Common myeloid progenitor, CD34-positive (primary cell): ENCODE measurements at regions not wholly inside any gene's neighbourhood (a gene's known extent, or its start where the extent isn't known, plus 50 kb on each side); places are given as distances from the start of the nearest gene placed in this dataset.

ENCODE experiments used
- CTCF ChIA-PET: fragments of 350-600 bp; sonication (Branson Sonifier 250); formaldehyde crosslinking; loops from one replicate; lab custom pipeline; 2021; ENCODE audit warnings: antibody characterized with exemption; lab: Charles Lee
- POLR2A ChIA-PET: fragments of 350-600 bp; sonication (Branson Sonifier 250); formaldehyde crosslinking; loops from one replicate; lab custom pipeline; 2021; ENCODE audit warnings: antibody characterized with exemption; lab: Charles Lee
- DNase-seq, 3 donors: peaks; one replicate each; pipeline versions ENCODE4 v3.0.0 to v3.0.0-alpha.2; 2013
- H3K27ac ChIP-seq, 2 experiments: 1 replicate in 1 of 2; 2 replicates in 1 of 2; pipeline ENCODE4 v1.7.0; 2013; ENCODE audit warnings: inconsistent platforms in 2 of 2, low read length in 2 of 2, mild to moderate bottlenecking in 2 of 2, low read depth in 1 of 2, moderate library complexity in 1 of 2; ENCODE audit not compliant: severe bottlenecking in 2 of 2, insufficient read depth in 1 of 2, poor library complexity in 1 of 2
- H3K27me3 ChIP-seq, 5 experiments: replicated peaks in 2 of 5; 1 replicate in 3 of 5; 2 replicates in 2 of 5; pipeline versions ENCODE4 v1.6.1 to v1.7.0; 2013; ENCODE audit warnings: low read length in 4 of 5, mild to moderate bottlenecking in 2 of 5, moderate library complexity in 2 of 5, inconsistent platforms in 1 of 5; ENCODE audit not compliant: insufficient read depth in 5 of 5, control insufficient read depth in 4 of 5
- H3K36me3 ChIP-seq, 4 experiments: 1 replicate in 2 of 4; 2 replicates in 2 of 4; pipeline versions ENCODE4 v1.6.1 to v1.7.0; 2013; ENCODE audit warnings: low read length in 3 of 4, control low read depth in 1 of 4, mild to moderate bottlenecking in 1 of 4; ENCODE audit not compliant: control insufficient read depth in 4 of 4, insufficient read depth in 4 of 4
- H3K4me1 ChIP-seq, 4 experiments: 1 replicate in 3 of 4; 2 replicates in 1 of 4; pipeline versions ENCODE4 v1.6.1 to v1.7.1; 2013; ENCODE audit warnings: low read length in 3 of 4, mild to moderate bottlenecking in 3 of 4, control low read depth in 1 of 4, inconsistent platforms in 1 of 4, moderate library complexity in 1 of 4; ENCODE audit not compliant: control insufficient read depth in 4 of 4, insufficient read depth in 4 of 4; ENCODE audit errors: control extremely low read depth in 1 of 4
- H3K4me3 ChIP-seq, 7 experiments: 1 replicate in 4 of 7; 2 replicates in 3 of 7; pipeline versions ENCODE4 v1.5.1 to v1.7.0; 2013; ENCODE audit warnings: mild to moderate bottlenecking in 7 of 7, low read length in 6 of 7, moderate library complexity in 6 of 7, inconsistent platforms in 2 of 7, low read depth in 2 of 7, control low read depth in 1 of 7; ENCODE audit not compliant: insufficient read depth in 4 of 7, control insufficient read depth in 1 of 7; ENCODE audit errors: extremely low read depth in 1 of 7
- H3K9me3 ChIP-seq, 5 experiments: 1 replicate in 4 of 5; 2 replicates in 1 of 5; pipeline versions ENCODE4 v1.6.1 to v1.7.1; 2013; ENCODE audit warnings: low read length in 4 of 5, mild to moderate bottlenecking in 2 of 5, inconsistent platforms in 1 of 5, low read depth in 1 of 5, moderate library complexity in 1 of 5; ENCODE audit not compliant: control insufficient read depth in 4 of 5, insufficient read depth in 2 of 5; ENCODE audit errors: control extremely low read depth in 1 of 5
- WGBS: methylation state at CpG from one replicate; pipeline ENCODE4 v1.1.5; 2013; ENCODE audit not compliant: insufficient coverage; 5-methylcytosine and 5-hydroxymethylcytosine counted together

GRCh38 chr4:114191496-114191895 lies 212.0 kb upstream of the ARSJ start:
- H3K36me3 ChIP-seq = no peaks in the 10 kb centered on the region
- ChIA-PET CTCF (no interaction called here), POLR2A (no interaction called here)
- WGBS = no CpG with 5 or more reads among the region's 1 CpG
- no peak overlapping the region for H3K4me3 ChIP-seq
- H3K27ac ChIP-seq = no peak overlapping the region
- H3K27me3 ChIP-seq = no peaks in the 10 kb centered on the region
- no peak for DNase-seq
- no peaks in the 10 kb centered on the region for H3K4me1 ChIP-seq
- H3K9me3 ChIP-seq = peaks cover 0 to 4% (median 0%) of the 10 kb centered on the region in 5 experiments

DNA sequence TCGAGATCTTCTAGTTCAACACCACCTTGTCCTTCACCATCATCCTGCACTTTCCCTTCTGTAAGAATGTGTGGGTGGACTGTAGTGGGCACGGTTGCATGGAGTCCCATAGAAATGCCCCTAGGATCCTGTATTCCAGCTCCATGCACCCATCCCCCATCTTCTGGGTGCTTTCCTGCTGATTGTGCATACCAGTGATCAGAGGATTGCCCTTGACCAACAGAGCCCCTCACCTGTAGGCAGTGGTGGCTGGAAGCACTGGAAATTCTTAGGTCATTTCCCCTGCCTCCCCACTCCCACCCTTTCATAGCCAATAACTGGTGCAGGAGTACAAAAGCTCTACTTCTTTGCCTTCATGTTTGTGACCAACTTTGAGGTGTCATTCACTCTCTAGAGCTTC lies 213.4 kb upstream of the ARSJ start:
- CTCF ChIA-PET = no interaction called here
- no peak overlapping the region for H3K4me3 ChIP-seq
- WGBS = no CpG with 5 or more reads among the region's 2 CpGs

DNA sequence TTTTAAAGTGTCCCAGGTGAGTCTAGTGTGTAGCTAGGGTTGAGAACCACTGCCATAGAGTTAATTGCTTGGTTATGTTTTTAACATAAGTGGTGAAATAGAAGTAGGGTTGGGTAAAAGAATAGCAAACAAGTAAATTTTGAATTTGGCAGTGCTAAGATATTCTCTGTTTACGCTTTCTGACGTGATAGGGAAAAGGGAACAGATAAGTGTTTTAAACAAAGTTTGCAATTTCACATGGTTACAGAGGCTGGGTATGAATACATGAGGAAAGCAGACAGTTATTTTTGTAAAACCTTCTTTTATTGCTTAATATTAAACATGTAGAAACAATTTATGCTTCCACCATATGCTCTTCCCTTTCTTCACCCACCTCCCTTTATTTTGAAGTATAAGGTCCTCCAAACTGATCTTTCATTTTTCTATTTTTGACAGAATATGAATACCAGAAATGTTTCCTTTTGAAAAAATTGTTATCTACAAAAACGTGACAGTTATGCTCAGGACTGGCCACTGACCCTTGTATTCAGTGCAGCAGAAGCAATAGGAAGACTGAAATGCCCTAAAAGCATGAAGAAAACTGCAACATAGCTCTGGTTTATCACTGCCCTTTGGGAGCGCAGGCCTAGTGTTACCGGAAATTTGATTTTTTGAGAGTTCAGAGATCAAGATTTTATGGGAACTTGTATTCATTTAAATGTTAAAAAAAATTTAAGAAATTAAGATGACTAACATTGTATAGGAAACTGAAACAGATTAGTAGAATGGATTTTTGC lies 214.4 kb upstream of the ARSJ start:
- ChIA-PET CTCF (no interaction called here), POLR2A (no interaction called here)
- 97% methylated on average over 3 of the region's 5 CpGs for WGBS
- H3K27me3 ChIP-seq = no peaks in the 10 kb centered on the region
- H3K27ac ChIP-seq = no peak overlapping the region
- H3K4me1 ChIP-seq = no peaks in the 10 kb centered on the region
- no peaks in the 10 kb centered on the region for H3K36me3 ChIP-seq
- no peak for DNase-seq
- no peak overlapping the region for H3K4me3 ChIP-seq
- H3K9me3 ChIP-seq = no peaks in the 10 kb centered on the region

More for the DNA sequence above, 213.4 kb upstream of the ARSJ start:
- H3K27me3 ChIP-seq = no peaks in the 10 kb centered on the region
- no peak for DNase-seq
- H3K9me3 ChIP-seq = peaks cover 0 to 3% (median 0%) of the 10 kb centered on the region in 5 experiments
- H3K4me1 ChIP-seq = no peaks in the 10 kb centered on the region
- no peaks in the 10 kb centered on the region for H3K36me3 ChIP-seq
- POLR2A ChIA-PET = no interaction called here
- no peak overlapping the region for H3K27ac ChIP-seq

- Histone ChIP-seq H3K4me1 (no peaks in the 10 kb centered on the region), H3K27ac (no peak overlapping the region), H3K27me3 (no peaks in the 10 kb centered on the region), H3K9me3 (no peaks in the 10 kb centered on the region), H3K4me3 (no peak overlapping the region), H3K36me3 (no peaks in the 10 kb centered on the region)
- POLR2A ChIA-PET = no interaction called here
- WGBS = 100% methylated on average over 1 of the region's 2 CpGs
- no peak for DNase-seq
- CTCF ChIA-PET = no interaction called here
Measured at GRCh38 chr4:114196606-114197005, 217.2 kb upstream of the ARSJ start.

DNA sequence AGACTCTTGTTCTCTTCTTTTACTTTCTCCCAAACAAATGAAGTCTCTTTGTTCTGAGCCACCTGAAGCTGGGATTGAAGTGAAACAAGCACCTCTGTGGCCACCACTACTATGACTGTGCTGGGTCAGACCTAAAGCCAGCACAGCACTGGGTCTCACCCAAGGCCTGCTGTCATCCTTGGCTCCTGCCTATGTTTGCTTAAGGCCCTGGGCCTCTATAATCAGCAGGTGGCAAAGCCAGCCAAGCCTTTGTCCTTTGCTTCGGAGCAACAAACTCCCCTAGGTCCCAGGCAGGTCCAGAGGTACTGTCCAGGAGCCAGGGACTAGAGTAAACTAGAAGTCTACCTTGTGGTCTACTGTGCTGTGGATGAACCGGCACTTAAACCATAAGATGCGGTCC lies 220.6 kb upstream of the ARSJ start:
- no peak for DNase-seq
- H3K27me3 ChIP-seq = no peaks in the 10 kb centered on the region
- ChIA-PET POLR2A (no interaction called here), CTCF (no interaction called here)
- H3K9me3 ChIP-seq = no peaks in the 10 kb centered on the region
- H3K4me3 ChIP-seq = no peak overlapping the region
- H3K4me1 ChIP-seq = no peaks in the 10 kb centered on the region
- 93% methylated on average over 3 of the region's 3 CpGs for WGBS
- H3K27ac ChIP-seq = no peak overlapping the region
- H3K36me3 ChIP-seq = no peaks in the 10 kb centered on the region

- DNase-seq = no peak
- no peaks in the 10 kb centered on the region for H3K4me1 ChIP-seq
- H3K9me3 ChIP-seq = no peaks in the 10 kb centered on the region
- H3K36me3 ChIP-seq = no peaks in the 10 kb centered on the region
- POLR2A ChIA-PET = no interaction called here
- no peak overlapping the region for H3K4me3 ChIP-seq
- CTCF ChIA-PET = interaction anchor here (0.6 kb wide), 1 partner anchor 292 kb away, joined by 3 read pairs; no protein-coding TSS in a partner anchor
- no CpG with 5 or more reads among the region's 1 CpG for WGBS
- H3K27me3 ChIP-seq = no peaks in the 10 kb centered on the region
- H3K27ac ChIP-seq = no peak overlapping the region
Measured at GRCh38 chr4:114205261-114205660, 225.8 kb upstream of the ARSJ start.

- DNase-seq = no peak
- H3K27ac ChIP-seq = no peak overlapping the region
- 79% methylated on average over 2 of the region's 3 CpGs for WGBS
- no peaks in the 10 kb centered on the region for H3K9me3 ChIP-seq
- no peaks in the 10 kb centered on the region for H3K4me1 ChIP-seq
- H3K27me3 ChIP-seq = no peaks in the 10 kb centered on the region
- CTCF ChIA-PET = no interaction called here
- H3K4me3 ChIP-seq = no peak overlapping the region
- no peaks in the 10 kb centered on the region for H3K36me3 ChIP-seq
- POLR2A ChIA-PET = no interaction called here
Measured at GRCh38 chr4:114208574-114209151, 229.2 kb upstream of the ARSJ start.
